SK-N-SH treated with all-trans-retinoic acid at 6 μM for 48 hours (cell line): ENCODE measurements at regions not wholly inside any gene's neighbourhood (a gene's known extent, or its start where the extent isn't known, plus 50 kb on each side); places are given as distances from the start of the nearest gene placed in this dataset.

Experiments used
- ATAC-seq: fragments of 200-7000 bp; cut with Tn5 transposase; 3 replicates; pipeline ENCODE4 v1.9.1; 2020; ENCODE audit warnings: mild to moderate bottlenecking, moderate library complexity
- ARNTL ChIP-seq: fragments of 450-650 bp; formaldehyde crosslinking; IDR thresholded peaks from 2 replicates; pipeline ENCODE4 v1.5.0; 2020; ENCODE audit warnings: low read depth, mild to moderate bottlenecking, moderate library complexity, borderline replicate concordance
- BACH2 ChIP-seq: fragments of 250-450 bp; sonication (Bioruptor Pico); IDR thresholded peaks from 2 replicates; pipeline ENCODE4 v1.9.0; 2021; ENCODE audit warnings: mild to moderate bottlenecking, borderline replicate concordance
- CSDC2 ChIP-seq: fragments of 250-450 bp; sonication (Bioruptor Pico); IDR thresholded peaks from 2 replicates; pipeline ENCODE4 v1.5.0; 2020; ENCODE audit warnings: mild to moderate bottlenecking, moderate library complexity
- GLIS3 ChIP-seq: fragments of 250-450 bp; sonication (Bioruptor Pico); IDR thresholded peaks from 2 replicates; pipeline ENCODE4 v1.5.0; 2020; ENCODE audit warnings: mild to moderate bottlenecking, moderate library complexity
- ISL1 ChIP-seq: fragments of 250-450 bp; sonication (Bioruptor Pico); IDR thresholded peaks from 2 replicates; pipeline ENCODE4 v2.1.2; 2022; ENCODE audit warnings: mild to moderate bottlenecking, moderate library complexity
- OSR1 ChIP-seq: fragments of 250-450 bp; sonication (Bioruptor Pico); IDR thresholded peaks from 2 replicates; pipeline ENCODE4 v1.8.0; 2022; ENCODE audit warnings: moderate library complexity, mild to moderate bottlenecking, inconsistent platforms
- PPARA ChIP-seq: fragments of 250-450 bp; sonication (Bioruptor Pico); IDR thresholded peaks from 2 replicates; pipeline ENCODE4 v1.5.0; 2020; ENCODE audit warnings: mild to moderate bottlenecking, borderline replicate concordance
- RARB ChIP-seq: fragments of 250-450 bp; sonication (Bioruptor Pico); IDR thresholded peaks from 2 replicates; pipeline ENCODE4 v1.8.0; 2021; ENCODE audit warnings: mild to moderate bottlenecking, moderate library complexity
- SNAI2 ChIP-seq: fragments of 250-450 bp; sonication (Bioruptor Pico); IDR thresholded peaks from 2 replicates; pipeline ENCODE4 v1.5.0; 2020; ENCODE audit warnings: mild to moderate bottlenecking, moderate library complexity
- TCF4 ChIP-seq: fragments of 250-450 bp; sonication (Bioruptor Pico); IDR thresholded peaks from 2 replicates; pipeline ENCODE4 v1.8.0; 2021; ENCODE audit warnings: mild to moderate bottlenecking, moderate library complexity, borderline replicate concordance
- ZC3H10 ChIP-seq: fragments of 250-450 bp; sonication (Bioruptor Pico); IDR thresholded peaks from 2 replicates; pipeline ENCODE4 v1.5.1; 2021; ENCODE audit warnings: mild to moderate bottlenecking, moderate library complexity
- ZFP3 ChIP-seq: fragments of 250-450 bp; sonication (Bioruptor Pico); IDR thresholded peaks from 2 replicates; pipeline ENCODE4 v1.5.0; 2020; ENCODE audit warnings: mild to moderate bottlenecking, moderate library complexity
- ZFP30 ChIP-seq: fragments of 450-650 bp; formaldehyde crosslinking; IDR thresholded peaks from 2 replicates; pipeline ENCODE4 v1.5.0; 2022; ENCODE audit warnings: mild to moderate bottlenecking, moderate library complexity
- ZNF565 ChIP-seq: fragments of 450-650 bp; formaldehyde crosslinking; conservative IDR thresholded peaks from 2 replicates; pipeline ENCODE4 v1.5.0; 2020; ENCODE audit warnings: low read depth, mild to moderate bottlenecking, moderate library complexity
- ZNF70 ChIP-seq: fragments of 450-650 bp; formaldehyde crosslinking; IDR thresholded peaks from 2 replicates; pipeline ENCODE4 v1.5.0; 2020; ENCODE audit warnings: mild to moderate bottlenecking, moderate library complexity
- ZNF8 ChIP-seq: fragments of 450-650 bp; formaldehyde crosslinking; IDR thresholded peaks from 2 replicates; pipeline ENCODE4 v1.5.0; 2020; ENCODE audit warnings: mild to moderate bottlenecking, moderate library complexity
- TF ChIP-seq, protein P1 (sequence below): fragments of 250-450 bp; sonication (Bioruptor Pico); IDR thresholded peaks from 2 replicates; pipeline ENCODE4 v1.8.0; 2020; ENCODE audit warnings: mild to moderate bottlenecking, moderate library complexity, borderline replicate concordance
- TF ChIP-seq, protein P2 (sequence below): fragments of 250-450 bp; sonication (Bioruptor Pico); IDR thresholded peaks from 2 replicates; pipeline ENCODE4 v1.8.0; 2021; ENCODE audit warnings: low read depth, mild to moderate bottlenecking, moderate library complexity, borderline replicate concordance
- TF ChIP-seq, protein P3 (sequence below): fragments of 250-450 bp; sonication (Bioruptor Pico); IDR thresholded peaks from 2 replicates; pipeline ENCODE4 v1.5.0; 2020; ENCODE audit warnings: mild to moderate bottlenecking, moderate library complexity
- TF ChIP-seq, protein P4 (sequence below): fragments of 250-450 bp; sonication (Bioruptor Pico); IDR thresholded peaks from 2 replicates; pipeline ENCODE4 v1.5.1; 2020; ENCODE audit warnings: low read depth, mild to moderate bottlenecking, moderate library complexity

DNA sequence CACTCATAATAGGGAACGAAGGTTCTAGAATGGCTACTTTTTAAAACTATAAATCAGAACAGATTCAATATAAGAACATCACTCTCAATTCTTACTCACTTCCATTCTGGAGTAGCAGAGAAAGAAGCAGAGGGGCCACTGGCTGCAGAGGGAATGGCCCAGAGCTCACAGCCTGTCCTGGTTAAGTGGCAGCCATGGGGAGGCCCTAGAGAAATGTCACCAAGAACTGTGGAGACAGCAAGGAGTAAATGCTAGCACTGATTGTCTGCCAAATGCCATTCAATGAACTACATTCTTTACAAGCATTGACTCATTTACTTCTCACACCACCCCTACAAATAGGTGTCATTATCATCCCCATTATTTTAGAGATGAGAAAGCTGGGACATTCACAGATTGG is 74.6 kb upstream of the KCNMA1 start:
- ATAC-seq, result no peak
- TF ChIP-seq, protein P1, sequence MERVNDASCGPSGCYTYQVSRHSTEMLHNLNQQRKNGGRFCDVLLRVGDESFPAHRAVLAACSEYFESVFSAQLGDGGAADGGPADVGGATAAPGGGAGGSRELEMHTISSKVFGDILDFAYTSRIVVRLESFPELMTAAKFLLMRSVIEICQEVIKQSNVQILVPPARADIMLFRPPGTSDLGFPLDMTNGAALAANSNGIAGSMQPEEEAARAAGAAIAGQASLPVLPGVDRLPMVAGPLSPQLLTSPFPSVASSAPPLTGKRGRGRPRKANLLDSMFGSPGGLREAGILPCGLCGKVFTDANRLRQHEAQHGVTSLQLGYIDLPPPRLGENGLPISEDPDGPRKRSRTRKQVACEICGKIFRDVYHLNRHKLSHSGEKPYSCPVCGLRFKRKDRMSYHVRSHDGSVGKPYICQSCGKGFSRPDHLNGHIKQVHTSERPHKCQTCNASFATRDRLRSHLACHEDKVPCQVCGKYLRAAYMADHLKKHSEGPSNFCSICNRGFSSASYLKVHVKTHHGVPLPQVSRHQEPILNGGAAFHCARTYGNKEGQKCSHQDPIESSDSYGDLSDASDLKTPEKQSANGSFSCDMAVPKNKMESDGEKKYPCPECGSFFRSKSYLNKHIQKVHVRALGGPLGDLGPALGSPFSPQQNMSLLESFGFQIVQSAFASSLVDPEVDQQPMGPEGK (CRISPR knock-in tag), result no peak
- TF ChIP-seq SNAI2 (no peak), PPARA (CRISPR knock-in tag) (no peak)

DNA sequence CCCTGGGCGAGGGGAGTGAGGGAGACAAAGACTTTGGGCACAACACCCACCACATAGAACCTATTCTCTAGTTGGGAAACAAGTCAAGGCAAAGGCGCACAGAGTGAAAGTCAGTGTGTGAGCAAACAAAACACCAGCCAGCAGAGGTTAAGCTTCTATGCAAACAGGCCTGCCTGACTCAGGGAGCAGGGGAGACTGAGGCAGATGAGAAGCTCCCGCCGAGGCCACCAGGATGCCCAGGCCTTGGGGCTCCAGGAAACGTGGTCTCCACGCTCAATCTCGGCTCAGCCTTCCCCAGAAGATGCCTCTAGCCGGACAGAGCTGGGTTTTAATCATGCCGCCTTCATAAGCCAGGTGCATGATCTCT is 74.1 kb upstream of the KCNMA1 start:
- ATAC-seq, result peak; percentile 33
- TF ChIP-seq RARB (CRISPR knock-in tag), result no peak
- no peak for TF ChIP-seq ISL1 (CRISPR knock-in tag)
- no peak for TF ChIP-seq GLIS3 (CRISPR knock-in tag)
- no peak for TF ChIP-seq CSDC2 (CRISPR knock-in tag)
- TF ChIP-seq ZNF8 (CRISPR knock-in tag), result no peak
- TF ChIP-seq BACH2, result no peak
- no peak for TF ChIP-seq ARNTL
- TF ChIP-seq, protein P2, sequence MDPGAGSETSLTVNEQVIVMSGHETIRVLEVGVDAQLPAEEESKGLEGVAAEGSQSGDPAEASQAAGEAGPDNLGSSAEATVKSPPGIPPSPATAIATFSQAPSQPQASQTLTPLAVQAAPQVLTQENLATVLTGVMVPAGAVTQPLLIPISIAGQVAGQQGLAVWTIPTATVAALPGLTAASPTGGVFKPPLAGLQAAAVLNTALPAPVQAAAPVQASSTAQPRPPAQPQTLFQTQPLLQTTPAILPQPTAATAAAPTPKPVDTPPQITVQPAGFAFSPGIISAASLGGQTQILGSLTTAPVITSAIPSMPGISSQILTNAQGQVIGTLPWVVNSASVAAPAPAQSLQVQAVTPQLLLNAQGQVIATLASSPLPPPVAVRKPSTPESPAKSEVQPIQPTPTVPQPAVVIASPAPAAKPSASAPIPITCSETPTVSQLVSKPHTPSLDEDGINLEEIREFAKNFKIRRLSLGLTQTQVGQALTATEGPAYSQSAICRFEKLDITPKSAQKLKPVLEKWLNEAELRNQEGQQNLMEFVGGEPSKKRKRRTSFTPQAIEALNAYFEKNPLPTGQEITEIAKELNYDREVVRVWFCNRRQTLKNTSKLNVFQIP (CRISPR knock-in tag), result no peak
- TF ChIP-seq OSR1 (CRISPR knock-in tag), result no peak
- no peak for TF ChIP-seq ZFP3 (CRISPR knock-in tag)
- TF ChIP-seq ZNF565 (CRISPR knock-in tag), result no peak
- TF ChIP-seq SNAI2, result no peak
- TF ChIP-seq ZNF70 (CRISPR knock-in tag), result no peak
- no peak for TF ChIP-seq ZC3H10 (CRISPR knock-in tag)
- TF ChIP-seq PPARA (CRISPR knock-in tag), result no peak
- no peak for TF ChIP-seq ZFP30 (CRISPR knock-in tag)
- TF ChIP-seq, protein P1 (CRISPR knock-in tag), result no peak
- TF ChIP-seq, protein P3, sequence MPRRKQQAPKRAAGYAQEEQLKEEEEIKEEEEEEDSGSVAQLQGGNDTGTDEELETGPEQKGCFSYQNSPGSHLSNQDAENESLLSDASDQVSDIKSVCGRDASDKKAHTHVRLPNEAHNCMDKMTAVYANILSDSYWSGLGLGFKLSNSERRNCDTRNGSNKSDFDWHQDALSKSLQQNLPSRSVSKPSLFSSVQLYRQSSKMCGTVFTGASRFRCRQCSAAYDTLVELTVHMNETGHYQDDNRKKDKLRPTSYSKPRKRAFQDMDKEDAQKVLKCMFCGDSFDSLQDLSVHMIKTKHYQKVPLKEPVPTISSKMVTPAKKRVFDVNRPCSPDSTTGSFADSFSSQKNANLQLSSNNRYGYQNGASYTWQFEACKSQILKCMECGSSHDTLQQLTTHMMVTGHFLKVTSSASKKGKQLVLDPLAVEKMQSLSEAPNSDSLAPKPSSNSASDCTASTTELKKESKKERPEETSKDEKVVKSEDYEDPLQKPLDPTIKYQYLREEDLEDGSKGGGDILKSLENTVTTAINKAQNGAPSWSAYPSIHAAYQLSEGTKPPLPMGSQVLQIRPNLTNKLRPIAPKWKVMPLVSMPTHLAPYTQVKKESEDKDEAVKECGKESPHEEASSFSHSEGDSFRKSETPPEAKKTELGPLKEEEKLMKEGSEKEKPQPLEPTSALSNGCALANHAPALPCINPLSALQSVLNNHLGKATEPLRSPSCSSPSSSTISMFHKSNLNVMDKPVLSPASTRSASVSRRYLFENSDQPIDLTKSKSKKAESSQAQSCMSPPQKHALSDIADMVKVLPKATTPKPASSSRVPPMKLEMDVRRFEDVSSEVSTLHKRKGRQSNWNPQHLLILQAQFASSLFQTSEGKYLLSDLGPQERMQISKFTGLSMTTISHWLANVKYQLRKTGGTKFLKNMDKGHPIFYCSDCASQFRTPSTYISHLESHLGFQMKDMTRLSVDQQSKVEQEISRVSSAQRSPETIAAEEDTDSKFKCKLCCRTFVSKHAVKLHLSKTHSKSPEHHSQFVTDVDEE (CRISPR knock-in tag), result no peak
- TF ChIP-seq, protein P4, sequence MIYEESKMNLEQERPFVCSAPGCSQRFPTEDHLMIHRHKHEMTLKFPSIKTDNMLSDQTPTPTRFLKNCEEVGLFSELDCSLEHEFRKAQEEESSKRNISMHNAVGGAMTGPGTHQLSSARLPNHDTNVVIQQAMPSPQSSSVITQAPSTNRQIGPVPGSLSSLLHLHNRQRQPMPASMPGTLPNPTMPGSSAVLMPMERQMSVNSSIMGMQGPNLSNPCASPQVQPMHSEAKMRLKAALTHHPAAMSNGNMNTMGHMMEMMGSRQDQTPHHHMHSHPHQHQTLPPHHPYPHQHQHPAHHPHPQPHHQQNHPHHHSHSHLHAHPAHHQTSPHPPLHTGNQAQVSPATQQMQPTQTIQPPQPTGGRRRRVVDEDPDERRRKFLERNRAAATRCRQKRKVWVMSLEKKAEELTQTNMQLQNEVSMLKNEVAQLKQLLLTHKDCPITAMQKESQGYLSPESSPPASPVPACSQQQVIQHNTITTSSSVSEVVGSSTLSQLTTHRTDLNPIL (CRISPR knock-in tag), result no peak

DNA sequence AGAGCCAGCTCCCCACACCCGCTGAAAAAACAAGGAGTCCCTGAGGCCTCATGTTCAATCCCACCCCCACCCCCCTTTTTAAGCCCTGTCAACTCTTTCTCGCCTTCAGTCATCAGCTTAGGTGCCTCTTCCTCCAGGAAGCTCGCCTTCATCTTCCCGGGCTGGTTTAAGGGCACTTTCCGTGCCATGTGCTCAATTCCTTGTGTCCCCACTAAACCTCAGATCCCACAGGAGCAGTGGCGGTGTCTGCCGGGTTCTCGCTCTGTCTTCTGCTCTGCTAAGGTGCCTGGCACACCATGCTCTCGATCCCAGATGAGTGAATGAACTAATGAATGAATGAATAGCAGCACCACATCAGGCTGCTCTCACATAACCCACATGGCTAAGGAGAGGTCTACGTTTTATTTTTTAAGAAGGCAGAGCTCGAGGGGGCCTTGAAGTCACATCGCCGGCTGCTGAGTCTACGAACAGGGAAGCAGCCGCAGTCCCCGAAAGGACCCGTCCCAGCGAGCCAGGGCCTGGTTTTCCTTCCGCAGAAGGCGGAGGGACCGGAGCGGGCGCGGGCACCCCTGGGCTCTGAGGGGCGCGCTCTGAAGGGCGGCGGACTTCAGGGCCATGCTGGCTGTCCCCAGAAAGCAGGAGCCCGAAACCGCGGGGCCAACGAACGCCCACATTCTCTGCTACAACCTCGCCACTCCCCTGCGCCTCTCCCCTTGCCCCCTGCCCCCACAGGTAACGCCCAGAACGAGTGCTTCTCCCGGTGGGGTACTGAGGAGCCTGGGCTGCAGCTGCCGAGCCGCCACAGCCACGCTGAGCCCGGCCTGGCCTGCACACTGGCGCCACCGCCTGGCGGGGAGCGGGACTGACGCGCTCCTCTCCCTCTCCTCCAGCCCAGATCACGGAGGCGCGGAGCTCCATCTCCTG is 73.4 kb upstream of the KCNMA1 start:
- ATAC-seq, result peak; percentile 99
- TF ChIP-seq ARNTL, result no peak
- TF ChIP-seq TCF4 (CRISPR knock-in tag), result no peak
- TF ChIP-seq, protein P1 (CRISPR knock-in tag), result no peak
- no peak for TF ChIP-seq ZNF70 (CRISPR knock-in tag)
- no peak for TF ChIP-seq GLIS3 (CRISPR knock-in tag)
- TF ChIP-seq PPARA (CRISPR knock-in tag), result no peak
- TF ChIP-seq, protein P3 (CRISPR knock-in tag), result no peak
- no peak for TF ChIP-seq ZC3H10 (CRISPR knock-in tag)
- TF ChIP-seq, protein P4 (CRISPR knock-in tag), result no peak
- TF ChIP-seq OSR1 (CRISPR knock-in tag), result no peak
